ENCODE measurements at regions not wholly inside any gene's neighbourhood (a gene's known extent, or its start where the extent isn't known, plus 50 kb on each side); places are given as distances from the start of the nearest gene placed in this dataset.

- TF ChIP-seq, protein P1, sequence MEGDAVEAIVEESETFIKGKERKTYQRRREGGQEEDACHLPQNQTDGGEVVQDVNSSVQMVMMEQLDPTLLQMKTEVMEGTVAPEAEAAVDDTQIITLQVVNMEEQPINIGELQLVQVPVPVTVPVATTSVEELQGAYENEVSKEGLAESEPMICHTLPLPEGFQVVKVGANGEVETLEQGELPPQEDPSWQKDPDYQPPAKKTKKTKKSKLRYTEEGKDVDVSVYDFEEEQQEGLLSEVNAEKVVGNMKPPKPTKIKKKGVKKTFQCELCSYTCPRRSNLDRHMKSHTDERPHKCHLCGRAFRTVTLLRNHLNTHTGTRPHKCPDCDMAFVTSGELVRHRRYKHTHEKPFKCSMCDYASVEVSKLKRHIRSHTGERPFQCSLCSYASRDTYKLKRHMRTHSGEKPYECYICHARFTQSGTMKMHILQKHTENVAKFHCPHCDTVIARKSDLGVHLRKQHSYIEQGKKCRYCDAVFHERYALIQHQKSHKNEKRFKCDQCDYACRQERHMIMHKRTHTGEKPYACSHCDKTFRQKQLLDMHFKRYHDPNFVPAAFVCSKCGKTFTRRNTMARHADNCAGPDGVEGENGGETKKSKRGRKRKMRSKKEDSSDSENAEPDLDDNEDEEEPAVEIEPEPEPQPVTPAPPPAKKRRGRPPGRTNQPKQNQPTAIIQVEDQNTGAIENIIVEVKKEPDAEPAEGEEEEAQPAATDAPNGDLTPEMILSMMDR (IDR thresholded peaks at IDR 0.05) = no peak
- no peak for TF ChIP-seq POLR2AphosphoS5 (IDR thresholded peaks at IDR 0.05)
These were observed 139.7 kb upstream of the FLRT2 start for GRCh38 chr14:85390236-85390635.

Measured in upper lobe of left lung (tissue), 4 donors.